ENCODE measurements at regions not wholly inside any gene's neighbourhood (a gene's known extent, or its start where the extent isn't known, plus 50 kb on each side); places are given as distances from the start of the nearest gene placed in this dataset.

GRCh38 chr14:26685401-26685800 is 87.6 kb upstream of the NOVA1 start:
- ATAC-seq (ENCODE audit: low read depth): no peak
- H3K4me3 ChIP-seq (ENCODE audit: control extremely low read depth in 1 of 5, extremely low read depth in 1 of 5, insufficient read depth in 1 of 5, low read depth in 2 of 5, low read length in 4 of 5): no peak overlapping the region
- H3K27me3 Mint-ChIP-seq: no peaks in the 10 kb centered on the region
- H3K36me3 ChIP-seq (replicated peaks in 1 of 2; ENCODE audit: control extremely low read depth in 1 of 2, control insufficient read depth in 1 of 2, extremely low read depth in 1 of 2, insufficient read depth in 2 of 2, low read length in 1 of 2): no peaks in the 10 kb centered on the region
- H3K4me1 Mint-ChIP-seq: no peaks in the 10 kb centered on the region
- H3K4me2 ChIP-seq (replicated peaks; ENCODE audit: low read depth, low read length, poor library complexity, severe bottlenecking): no peak overlapping the region
- no peak overlapping the region for H3K9ac ChIP-seq (ENCODE audit: low read length)
- CTCF ChIA-PET: no interaction called here
- H4K20me1 ChIP-seq (ENCODE audit: control insufficient read depth, insufficient read depth, low read length, poor library complexity, severe bottlenecking): no peaks in the 10 kb centered on the region
- POLR2A ChIA-PET: no interaction called here
- H3K4me3 Mint-ChIP-seq: no peak overlapping the region
- H3K27ac ChIP-seq (ENCODE audit: low read length in 2 of 2): no peak overlapping the region
- intact Hi-C loops (cut with micrococcal nuclease): no loop called here
- H3K79me2 ChIP-seq (ENCODE audit: control insufficient read depth, insufficient read depth, low read length): no peaks in the 10 kb centered on the region
- no peaks in the 10 kb centered on the region for H3K9me3 ChIP-seq (ENCODE audit: control extremely low read depth in 1 of 3, control insufficient read depth in 2 of 3, insufficient read depth in 1 of 3, low read length in 2 of 3)
- peaks cover 9% of the 10 kb centered on the region for H3K9me3 Mint-ChIP-seq (ENCODE audit: insufficient read depth)
- no peak overlapping the region for H3K27ac Mint-ChIP-seq
- TF ChIP-seq CTCF (IDR thresholded peaks at IDR 0.05) (no peak), EZH2 (IDR thresholded peaks at IDR 0.05; ENCODE audit: borderline replicate concordance, insufficient read depth, low read depth, low read length, poor library complexity, severe bottlenecking) (no peak)
- H3K4me1 ChIP-seq (ENCODE audit: control insufficient read depth in 2 of 2, insufficient read depth in 2 of 2, low read length in 2 of 2): no peaks in the 10 kb centered on the region
- H2AFZ ChIP-seq (ENCODE audit: insufficient read depth, low read depth, low read length, poor library complexity, severe bottlenecking): no peak overlapping the region
- WGBS (ENCODE audit: insufficient coverage): no CpG with 5 or more reads among the region's 1 CpG
- DNase-seq: no peak
- no peaks in the 10 kb centered on the region for H3K27me3 ChIP-seq (replicated peaks in 1 of 4; ENCODE audit: control extremely low read depth in 1 of 4, control insufficient read depth in 3 of 4, insufficient read depth in 4 of 4, low read length in 3 of 4)

- Histone ChIP-seq H3K27me3 (replicated peaks in 1 of 4; ENCODE audit: control extremely low read depth in 1 of 4, control insufficient read depth in 3 of 4, insufficient read depth in 4 of 4, low read length in 3 of 4) (no peaks in the 10 kb centered on the region), H3K9me3 (ENCODE audit: control extremely low read depth in 1 of 3, control insufficient read depth in 2 of 3, insufficient read depth in 1 of 3, low read length in 2 of 3) (no peaks in the 10 kb centered on the region), H2AFZ (ENCODE audit: insufficient read depth, low read depth, low read length, poor library complexity, severe bottlenecking) (no peak overlapping the region), H3K79me2 (ENCODE audit: control insufficient read depth, insufficient read depth, low read length) (no peaks in the 10 kb centered on the region), H3K4me1 (ENCODE audit: control insufficient read depth in 2 of 2, insufficient read depth in 2 of 2, low read length in 2 of 2) (no peaks in the 10 kb centered on the region), H3K4me3 (ENCODE audit: control extremely low read depth in 1 of 5, extremely low read depth in 1 of 5, insufficient read depth in 1 of 5, low read depth in 2 of 5, low read length in 4 of 5) (no peak overlapping the region), H3K27ac (ENCODE audit: low read length in 2 of 2) (no peak overlapping the region), H3K9ac (ENCODE audit: low read length) (no peak overlapping the region), H3K4me2 (replicated peaks; ENCODE audit: low read depth, low read length, poor library complexity, severe bottlenecking) (no peak overlapping the region), H3K36me3 (replicated peaks in 1 of 2; ENCODE audit: control extremely low read depth in 1 of 2, control insufficient read depth in 1 of 2, extremely low read depth in 1 of 2, insufficient read depth in 2 of 2, low read length in 1 of 2) (no peaks in the 10 kb centered on the region), H4K20me1 (ENCODE audit: control insufficient read depth, insufficient read depth, low read length, poor library complexity, severe bottlenecking) (no peaks in the 10 kb centered on the region)
- intact Hi-C loops (cut with micrococcal nuclease): no loop called here
- WGBS (ENCODE audit: insufficient coverage): no CpG with 5 or more reads among the region's 2 CpGs
- no peak for TF ChIP-seq EZH2 (IDR thresholded peaks at IDR 0.05; ENCODE audit: borderline replicate concordance, insufficient read depth, low read depth, low read length, poor library complexity, severe bottlenecking)
- no peak for TF ChIP-seq CTCF (IDR thresholded peaks at IDR 0.05)
- no peak for ATAC-seq (ENCODE audit: low read depth)
- H3K4me3 Mint-ChIP-seq: no peak overlapping the region
- no peak for DNase-seq
- H3K4me1 Mint-ChIP-seq: no peaks in the 10 kb centered on the region
- H3K27ac Mint-ChIP-seq: no peak overlapping the region
- H3K27me3 Mint-ChIP-seq: no peaks in the 10 kb centered on the region
- POLR2A ChIA-PET: no interaction called here
- CTCF ChIA-PET: no interaction called here
- peaks cover 6% of the 10 kb centered on the region for H3K9me3 Mint-ChIP-seq (ENCODE audit: insufficient read depth)
These were observed 89.5 kb upstream of the NOVA1 start for GRCh38 chr14:26687301-26687837.
